ENCODE measurements at regions not wholly inside any gene's neighbourhood (a gene's known extent, or its start where the extent isn't known, plus 50 kb on each side); places are given as distances from the start of the nearest gene placed in this dataset.

- DNase-seq, result no peak
These were observed 174.2 kb downstream of the DLL1 start for GRCh38 chr6:170116636-170117035.

- no peak for DNase-seq
These were observed 175.7 kb downstream of the DLL1 start for GRCh38 chr6:170114956-170115855.

- no peak for DNase-seq
These were observed 176.5 kb downstream of the DLL1 start for GRCh38 chr6:170114187-170114945.

- DNase-seq, result no peak
These were observed 177.7 kb downstream of the DLL1 start for GRCh38 chr6:170113141-170113540.

- no peak for DNase-seq
These were observed 178.4 kb downstream of the DLL1 start for GRCh38 chr6:170112583-170112860.

- DNase-seq, result no peak
These were observed 178.9 kb downstream of the DLL1 start for GRCh38 chr6:170111816-170112582.

GRCh38 chr6:170111141-170111664 lies 179.7 kb downstream of the DLL1 start:
- no peak for DNase-seq

- no peak for DNase-seq
These were observed 180.4 kb downstream of the DLL1 start for GRCh38 chr6:170110201-170111140.

- no peak for DNase-seq
These were observed 181.8 kb downstream of the DLL1 start for GRCh38 chr6:170108890-170109587.

GRCh38 chr6:170108456-170108855 lies 182.4 kb downstream of the DLL1 start:
- no peak for DNase-seq

- DNase-seq, result no peak
These were observed 183.2 kb downstream of the DLL1 start for GRCh38 chr6:170107606-170108222.

- no peak for DNase-seq
These were observed 183.9 kb downstream of the DLL1 start for GRCh38 chr6:170106906-170107525.

GRCh38 chr6:170102582-170103481 lies 188.0 kb downstream of the DLL1 start:
- no peak for DNase-seq

- no peak for DNase-seq
These were observed 188.8 kb downstream of the DLL1 start for GRCh38 chr6:170102038-170102437.

- no peak for DNase-seq
These were observed 189.4 kb downstream of the DLL1 start for GRCh38 chr6:170101281-170102035.

- no peak for DNase-seq
These were observed 190.8 kb downstream of the DLL1 start for GRCh38 chr6:170100046-170100445.

GRCh38 chr6:170099387-170099786 lies 191.5 kb downstream of the DLL1 start:
- DNase-seq, result no peak
